HFF-Myc (cell line): ENCODE measurements at regions not wholly inside any gene's neighbourhood (a gene's known extent, or its start where the extent isn't known, plus 50 kb on each side); places are given as distances from the start of the nearest gene placed in this dataset.

Experiments
- DNase-seq: peaks from one replicate; pipeline ENCODE4 v3.0.0-alpha.2; 2011; ENCODE audit warnings: low read depth; ENCODE audit errors: extremely low read depth
- H3K4me3 ChIP-seq: replicated peaks from 2 replicates; pipeline ENCODE4 v1.5.1; 2011; ENCODE audit warnings: low read depth, mild to moderate bottlenecking, control low read depth, low read length
- CTCF ChIP-seq: IDR thresholded peaks from 2 replicates; pipeline ENCODE4 v1.5.1; 2012; ENCODE audit warnings: mild to moderate bottlenecking, low read depth, low read length, control low read depth; ENCODE audit errors: missing control alignments

- TF ChIP-seq CTCF, result no peak
- no peak for DNase-seq
- H3K4me3 ChIP-seq, result no peak overlapping the region
Measured at GRCh38 chr6:14912706-14913105, 333.2 kb upstream of the JARID2 start.

DNA sequence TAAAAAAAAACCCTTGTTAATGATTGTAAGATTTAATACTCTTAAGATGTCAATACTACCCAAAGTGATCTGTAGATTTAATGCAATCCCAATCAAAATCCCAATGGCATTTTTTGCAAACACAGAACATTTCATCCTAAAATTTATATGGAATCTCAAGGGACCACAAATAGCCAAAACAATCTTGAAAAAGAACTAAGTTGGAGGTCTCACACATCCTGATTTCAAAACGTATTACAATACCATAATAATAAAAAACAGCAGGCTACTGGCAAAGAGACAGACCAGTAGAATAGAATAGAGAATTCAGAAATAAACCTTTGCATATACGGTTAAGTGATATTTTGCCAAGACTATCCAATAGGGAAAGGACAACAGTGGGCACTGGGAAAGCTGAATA is 331.9 kb upstream of the JARID2 start:
- no peak overlapping the region for H3K4me3 ChIP-seq
- no peak for DNase-seq
- no peak for TF ChIP-seq CTCF

GRCh38 chr6:14915888-14916832 is 329.7 kb upstream of the JARID2 start:
- no peak overlapping the region for H3K4me3 ChIP-seq
- DNase-seq, result no peak
- TF ChIP-seq CTCF, result no peak

- TF ChIP-seq CTCF, result no peak
- no peak overlapping the region for H3K4me3 ChIP-seq
- no peak for DNase-seq
Measured at GRCh38 chr6:14917109-14917910, 328.6 kb upstream of the JARID2 start.

DNA sequence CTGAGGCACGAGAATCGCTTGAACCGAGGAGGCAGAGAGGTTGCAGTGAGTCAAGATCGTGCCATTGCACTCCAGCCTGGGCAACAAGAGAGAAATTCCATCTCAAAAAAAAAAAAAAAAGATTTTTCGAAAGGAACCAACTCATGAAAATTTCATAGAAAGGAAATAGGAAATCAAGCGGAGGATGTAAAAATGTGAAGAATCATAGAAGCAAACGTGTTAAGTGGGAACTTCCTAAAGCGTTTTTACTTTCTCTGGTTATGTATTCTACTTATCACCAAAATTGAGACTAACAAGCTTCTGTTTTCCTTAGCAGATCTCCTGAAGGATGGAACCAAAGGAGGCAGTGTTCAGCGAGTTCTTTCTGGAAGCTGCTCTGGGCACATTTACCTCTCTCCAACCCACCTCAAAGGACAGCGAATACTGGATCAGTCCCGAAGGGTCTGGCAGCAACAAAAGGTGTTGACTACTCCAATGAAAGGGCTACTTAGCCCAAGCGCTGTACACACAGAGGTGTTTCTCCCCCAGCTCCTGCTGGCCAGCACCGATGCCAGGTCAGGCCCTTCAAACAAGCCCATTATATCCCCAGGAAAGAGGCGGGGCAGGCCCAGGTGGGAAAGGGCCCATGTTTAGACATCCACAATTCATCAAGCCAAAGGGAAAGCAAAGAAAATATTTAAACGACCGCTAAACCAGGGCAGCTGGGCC is 327.5 kb upstream of the JARID2 start:
- no peak overlapping the region for H3K4me3 ChIP-seq
- no peak for TF ChIP-seq CTCF
- no peak for DNase-seq

DNA sequence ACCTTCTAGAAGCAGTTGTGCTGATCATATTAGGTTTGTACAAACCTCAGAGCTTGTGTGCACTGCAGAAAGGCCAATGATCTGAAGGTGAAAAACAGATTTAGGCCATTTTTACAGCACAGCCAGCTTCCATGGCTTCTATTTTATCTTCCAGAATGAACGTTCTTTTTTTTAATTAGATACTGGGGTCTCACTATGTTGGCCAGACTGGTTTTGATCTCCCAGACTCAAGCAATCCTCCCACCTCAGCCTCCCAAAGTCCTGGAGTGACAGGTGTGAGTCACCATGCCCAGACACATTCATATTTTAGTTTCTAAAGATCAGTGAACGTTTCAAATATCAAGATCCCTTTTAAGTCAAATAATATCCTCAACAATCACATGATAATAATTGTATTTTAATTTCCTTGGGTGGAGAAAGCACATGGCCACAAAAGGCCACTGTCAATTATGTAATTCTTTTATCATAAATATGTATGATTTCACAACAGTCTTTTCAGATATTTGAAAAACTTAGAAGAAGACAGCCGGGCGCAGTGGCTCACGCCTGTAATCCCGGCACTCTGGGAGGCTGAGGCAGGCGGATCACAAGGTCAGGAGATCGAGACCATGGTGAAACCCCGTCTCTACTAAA is 326.7 kb upstream of the JARID2 start:
- no peak for TF ChIP-seq CTCF
- H3K4me3 ChIP-seq, result no peak overlapping the region
- DNase-seq, result no peak
